Stimulated activated CD8-positive, alpha-beta memory T cell treated with anti-CD3 and anti-CD28 coated beads, Interleukin-4, amount 100 ng/mL, for 24 hours (primary cell): ENCODE measurements at regions not wholly inside any gene's neighbourhood (a gene's known extent, or its start where the extent isn't known, plus 50 kb on each side); places are given as distances from the start of the nearest gene placed in this dataset.

Experiments used
- DNase-seq: peaks from one replicate; pipeline ENCODE4 v3.0.0-alpha.2; 2020; ENCODE audit warnings: low read depth

GRCh38 chr4:13047591-13047990 is 436.5 kb downstream of the RAB28 start:
- no peak for DNase-seq

DNA sequence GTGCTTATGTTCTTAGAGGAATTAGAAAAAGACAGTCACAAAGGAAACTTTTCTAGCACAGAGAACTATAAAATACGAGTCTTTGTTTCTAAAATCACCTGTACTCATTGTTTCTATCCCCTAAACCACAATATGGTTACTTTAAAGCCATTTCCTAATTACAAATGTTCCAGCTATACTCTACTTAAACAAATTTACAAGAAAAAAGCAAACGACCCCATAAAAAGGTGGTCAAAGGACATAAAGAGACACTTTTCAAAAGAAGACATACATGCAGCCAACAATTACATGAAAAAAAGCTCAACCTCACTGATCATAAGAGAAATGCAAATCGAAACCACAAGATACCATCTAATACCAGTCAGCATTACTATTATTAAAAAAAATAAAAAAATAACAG is 447.3 kb downstream of the RAB28 start:
- no peak for DNase-seq

DNA sequence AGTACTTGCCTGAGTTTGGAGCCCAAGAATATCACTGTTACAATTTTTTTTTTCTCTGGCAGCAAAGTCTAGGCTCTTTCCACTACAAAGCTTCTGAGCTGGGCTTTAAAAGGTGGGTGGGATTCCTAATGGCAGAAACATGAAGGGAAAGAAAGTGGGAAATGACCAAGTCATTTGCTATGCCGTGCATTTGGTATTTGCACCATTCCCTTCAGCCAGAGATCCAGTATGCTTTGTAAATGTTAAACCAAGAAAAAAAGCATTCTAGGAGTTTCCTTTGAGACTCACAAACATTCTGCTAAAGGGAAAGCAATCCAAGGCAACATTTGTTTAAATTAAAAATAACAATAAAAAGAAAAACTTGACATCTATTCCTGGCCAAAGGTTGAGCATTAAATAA is 451.2 kb downstream of the RAB28 start:
- DNase-seq = no peak

DNA sequence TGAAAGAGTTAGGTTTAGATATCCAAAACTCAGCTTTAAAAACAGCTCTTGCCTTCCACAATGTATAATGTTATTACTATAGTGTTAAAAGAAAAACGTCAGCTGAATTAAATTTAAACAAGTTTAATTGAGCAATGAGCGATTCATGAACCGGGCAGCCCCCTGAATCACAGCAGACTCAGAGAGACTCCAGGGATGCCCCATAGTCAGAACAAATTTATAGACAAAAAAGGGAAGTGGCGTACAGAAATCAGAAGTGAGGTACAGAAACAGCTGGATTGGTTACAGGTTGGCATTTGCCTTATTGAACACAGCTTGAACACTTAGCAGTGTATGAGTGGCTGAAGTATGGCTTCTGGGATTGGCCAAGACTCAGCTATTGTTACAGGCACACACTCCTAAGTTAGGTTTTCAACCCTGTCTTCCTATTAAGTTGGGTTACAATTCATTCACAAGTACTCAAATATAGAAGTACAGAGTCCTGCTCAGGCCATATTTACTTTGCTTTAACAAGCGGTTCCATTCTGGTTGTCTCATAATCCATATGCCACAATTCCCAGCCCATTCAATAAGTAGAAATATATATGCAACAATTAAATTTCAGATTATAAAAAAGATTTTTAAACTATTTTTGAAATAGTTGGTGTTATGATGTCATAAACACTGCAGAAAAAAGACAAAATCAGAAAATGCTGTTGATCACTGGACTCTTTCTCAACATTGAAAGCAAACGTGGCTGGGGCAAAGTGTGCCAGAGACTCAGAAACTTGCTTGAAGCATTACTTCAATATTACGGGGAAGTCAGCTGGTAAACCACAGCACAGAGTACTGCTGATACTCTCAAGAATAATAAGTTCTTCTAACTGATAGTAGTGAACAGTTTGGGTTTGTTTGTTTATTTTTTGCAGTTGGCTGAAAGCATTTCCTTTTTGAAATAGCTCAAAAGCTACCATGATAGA is 459.7 kb downstream of the RAB28 start:
- no peak for DNase-seq

DNA sequence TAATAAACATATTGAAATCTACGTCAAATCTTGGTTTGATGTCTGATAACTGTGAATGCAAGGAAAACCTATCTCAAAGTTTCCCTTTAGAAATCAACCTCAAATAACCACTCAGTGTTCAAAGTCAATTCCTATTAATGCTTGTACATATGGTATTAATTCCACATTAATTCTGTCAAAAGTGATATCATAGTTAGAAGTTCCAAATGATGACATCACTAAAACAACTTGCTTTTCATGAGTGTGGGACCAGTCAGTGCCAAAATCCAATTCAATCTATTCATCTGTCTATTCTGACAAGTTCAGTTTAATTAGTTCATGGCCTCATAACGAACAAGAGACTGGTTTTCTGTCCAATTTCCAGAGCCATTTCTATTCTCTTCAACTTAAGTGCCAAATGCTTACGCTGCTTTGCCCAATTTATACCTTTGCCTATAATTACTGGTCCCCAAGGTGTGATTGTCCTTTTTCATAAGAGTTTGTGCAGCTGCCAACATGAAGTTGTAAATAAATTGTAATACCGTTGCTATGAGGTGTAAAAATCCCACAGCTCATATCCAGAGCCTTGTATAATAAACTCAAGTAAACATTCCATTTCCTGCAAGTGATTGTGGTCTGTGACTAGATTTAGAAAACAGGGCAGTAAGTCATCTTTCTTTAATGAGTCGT is 476.2 kb downstream of the RAB28 start:
- DNase-seq = no peak

DNA sequence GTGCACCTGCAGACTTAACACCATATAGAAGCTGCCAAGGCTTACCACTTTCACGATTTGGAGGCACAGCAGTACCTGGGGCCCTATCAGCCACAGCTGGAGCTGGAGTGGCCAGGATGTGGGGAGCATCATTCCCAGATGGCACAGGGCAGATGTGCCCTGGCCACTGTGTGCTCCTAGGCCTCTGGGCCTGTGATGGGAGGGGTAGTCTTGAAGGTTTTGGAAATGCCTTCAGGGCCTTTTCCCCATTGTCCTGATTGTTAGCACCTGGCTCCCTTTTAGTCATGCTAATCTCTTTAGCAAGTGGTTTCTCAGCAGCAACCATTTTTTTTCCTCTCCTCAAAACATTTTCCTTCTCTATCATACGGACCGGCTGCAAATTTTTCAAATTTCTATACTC is 490.2 kb downstream of the RAB28 start:
- no peak for DNase-seq

DNA sequence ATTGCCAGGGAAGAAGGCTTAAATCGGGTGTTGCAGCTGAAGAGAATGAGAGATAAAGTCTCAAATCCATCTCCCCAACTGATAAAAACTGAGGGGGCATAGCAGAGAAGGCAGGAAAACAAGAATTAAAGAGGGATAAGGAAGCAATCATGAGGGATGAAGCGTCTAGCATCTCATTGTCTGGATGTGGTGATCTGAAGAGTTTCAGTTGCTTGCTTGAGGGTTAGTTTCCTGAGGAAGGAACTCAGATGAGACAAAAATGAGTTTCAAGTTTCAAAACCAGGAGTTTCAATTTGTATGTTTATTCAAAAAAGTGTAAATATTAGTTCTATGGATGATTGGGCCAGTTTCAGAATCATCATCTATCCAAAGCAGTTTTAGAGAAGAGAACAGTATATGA is 496.9 kb downstream of the RAB28 start:
- DNase-seq = no peak

DNA sequence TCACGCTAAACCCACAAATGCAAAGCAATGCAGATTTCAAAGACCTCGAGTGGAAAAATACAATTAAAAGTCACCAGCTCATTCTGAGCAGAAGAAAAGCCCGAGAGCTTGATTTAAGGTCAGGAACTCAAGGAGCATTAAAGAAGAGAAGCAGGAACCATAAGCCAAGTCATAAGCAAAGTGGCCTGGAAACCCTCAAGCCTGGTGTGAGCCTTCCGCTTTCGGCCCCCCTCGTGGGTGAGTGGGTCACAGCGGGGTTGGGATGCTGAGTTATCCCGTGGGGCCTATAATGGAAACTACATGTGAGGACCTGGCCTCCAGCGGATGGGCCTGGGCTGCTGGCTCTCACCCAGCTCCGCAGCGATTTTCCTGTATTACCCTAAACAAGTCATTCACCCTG is 504.3 kb downstream of the RAB28 start:
- no peak for DNase-seq

GRCh38 chr4:12978310-12978709 is 505.8 kb downstream of the RAB28 start:
- DNase-seq = no peak

- no peak for DNase-seq
Measured at GRCh38 chr4:12975511-12975910, 508.6 kb downstream of the RAB28 start.

- no peak for DNase-seq
Measured at GRCh38 chr4:12973522-12973921, 510.6 kb downstream of the RAB28 start.

DNA sequence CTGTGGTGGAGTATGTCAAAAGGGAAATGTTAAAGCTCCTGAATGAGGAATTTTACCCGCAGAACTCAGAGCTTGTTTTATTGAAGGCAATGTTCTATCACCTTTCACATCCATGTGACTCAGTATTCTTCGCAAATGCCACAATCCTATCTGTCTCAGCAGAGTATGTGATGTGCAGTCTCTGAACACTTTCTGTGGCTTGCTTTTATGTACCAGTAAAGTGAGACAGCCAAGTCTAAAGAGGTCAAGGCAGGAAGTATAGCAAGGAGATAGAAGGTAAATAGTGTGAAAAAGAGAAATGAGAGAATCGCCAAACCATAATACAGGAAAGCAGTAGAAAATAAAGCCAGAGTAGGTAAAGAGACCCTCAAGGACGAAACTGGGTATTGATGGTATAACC is 515.8 kb downstream of the RAB28 start:
- no peak for DNase-seq

- DNase-seq = no peak
Measured at GRCh38 chr4:12966726-12967125, 517.4 kb downstream of the RAB28 start.

- no peak for DNase-seq
Measured at GRCh38 chr4:12965334-12965733, 518.8 kb downstream of the RAB28 start.

- no peak for DNase-seq
Measured at GRCh38 chr4:12963912-12964311, 520.2 kb downstream of the RAB28 start.

DNA sequence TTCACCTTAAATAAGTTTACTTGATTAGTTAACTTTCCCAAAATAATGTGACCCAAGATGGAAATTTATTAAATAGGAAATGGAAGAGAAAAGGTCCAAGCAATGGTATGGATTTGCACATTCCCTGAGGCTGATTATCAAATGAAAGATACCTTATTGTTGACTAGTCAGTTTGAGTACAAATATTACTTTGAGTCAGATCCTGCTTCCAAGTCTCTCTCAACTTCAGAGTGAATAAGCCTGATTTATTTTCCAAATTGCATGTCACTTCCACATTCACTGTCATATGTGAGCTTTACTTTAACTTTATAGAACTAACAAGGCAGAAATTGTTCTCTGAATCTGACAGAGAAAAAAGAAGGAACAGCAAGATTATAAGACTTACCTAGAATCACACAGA is 520.8 kb downstream of the RAB28 start:
- DNase-seq = no peak

- DNase-seq = no peak
Measured at GRCh38 chr4:12961713-12962112, 522.4 kb downstream of the RAB28 start.

- no peak for DNase-seq
Measured at GRCh38 chr4:12958436-12958835, 525.7 kb downstream of the RAB28 start.

- no peak for DNase-seq
Measured at GRCh38 chr4:12957108-12957507, 527.0 kb downstream of the RAB28 start.

GRCh38 chr4:12956026-12956425 is 528.1 kb downstream of the RAB28 start:
- no peak for DNase-seq

DNA sequence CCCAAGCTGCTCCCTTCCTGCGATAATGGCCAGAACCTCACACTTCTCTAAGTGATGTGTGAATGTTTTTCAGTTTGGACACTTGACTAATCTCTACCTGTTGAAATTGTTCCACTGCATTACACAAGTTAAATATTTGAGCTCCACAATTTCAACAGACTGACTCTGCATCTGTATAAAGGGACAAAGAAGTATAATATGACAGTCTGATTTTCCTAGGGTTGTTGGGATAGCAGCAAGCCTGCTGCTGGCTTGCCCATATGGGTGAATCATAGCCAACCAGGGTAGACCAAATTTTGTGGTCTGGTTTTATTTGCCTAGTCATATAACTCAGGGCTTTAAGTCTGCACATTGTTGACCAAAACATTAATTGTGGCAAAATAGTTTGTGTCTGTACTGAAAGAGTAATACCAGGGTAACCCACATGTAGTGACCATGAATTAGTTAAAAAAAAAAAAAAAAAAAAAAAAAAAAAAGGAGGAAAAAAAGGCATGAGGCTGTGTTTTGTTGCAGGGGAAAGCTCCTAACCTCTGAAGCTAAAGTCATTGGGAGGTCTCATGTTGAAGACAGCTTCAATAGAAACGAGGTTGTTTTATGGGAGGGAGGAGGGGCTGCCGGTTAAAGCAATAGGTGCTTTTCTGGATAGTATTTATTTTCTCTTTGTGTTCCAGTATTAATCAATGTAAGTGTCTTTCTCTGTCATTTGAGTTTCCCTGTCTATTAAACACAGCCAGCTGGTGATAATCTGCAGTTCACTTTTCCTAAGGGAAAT is 534.2 kb downstream of the RAB28 start:
- no peak for DNase-seq

DNA sequence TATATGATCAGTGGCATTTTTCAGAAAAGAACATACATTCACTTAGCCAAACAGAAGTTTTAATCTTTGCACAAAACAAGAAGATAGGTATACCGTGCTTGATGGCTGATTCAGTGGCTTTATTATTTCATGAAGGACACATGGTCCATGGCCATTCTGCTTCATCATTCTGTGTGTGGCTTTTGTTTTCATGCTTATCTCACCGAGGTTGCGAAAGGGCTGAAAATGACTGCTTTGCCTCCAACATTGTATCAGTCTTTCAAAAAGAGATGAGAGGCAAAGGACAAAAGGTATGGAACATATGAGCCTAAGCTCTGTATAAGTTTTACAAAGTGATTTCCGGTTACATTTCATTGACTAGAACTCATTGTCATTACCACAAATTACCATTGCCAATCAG is 541.1 kb downstream of the RAB28 start:
- no peak for DNase-seq

GRCh38 chr4:12933760-12934221 is 550.3 kb downstream of the RAB28 start:
- no peak for DNase-seq
